ENCODE measurements at regions not wholly inside any gene's neighbourhood (a gene's known extent, or its start where the extent isn't known, plus 50 kb on each side); places are given as distances from the start of the nearest gene placed in this dataset.

- no peak overlapping the region for H4K5ac ChIP-seq (ENCODE audit: insufficient read length, low read depth, low read length)
- H2AK5ac ChIP-seq (ENCODE audit: insufficient read length, low read length) = no peak overlapping the region
- H3K56ac ChIP-seq (ENCODE audit: insufficient read length, low read depth, low read length) = no peak overlapping the region
- H3T11ph ChIP-seq (ENCODE audit: low read length) = no peak overlapping the region
- no peak for TF ChIP-seq CTCF (conservative IDR thresholded peaks at IDR 0.05)
- no peaks in the 10 kb centered on the region for H3K27me3 ChIP-seq (ENCODE audit: insufficient read depth, low read length)
- H2BK120ac ChIP-seq (ENCODE audit: low read depth, low read length, poor library complexity, severe bottlenecking) = no peak overlapping the region
- peaks cover 7 to 25% (median 8%) of the 10 kb centered on the region in 3 experiments for H3K36me3 Mint-ChIP-seq (ENCODE audit: insufficient read depth in 1 of 3, low read depth in 3 of 3)
- H3K27me3 Mint-ChIP-seq (ENCODE audit: low read depth) = peaks cover 43% of the 10 kb centered on the region
- peaks cover 10% of the 10 kb centered on the region for H3K9me3 ChIP-seq (ENCODE audit: control insufficient read depth, low read depth, low read length)
- peaks cover 13 to 19% of the 10 kb centered on the region in 2 experiments for H3K4me1 Mint-ChIP-seq
- no peaks in the 10 kb centered on the region for H3K4me1 ChIP-seq (ENCODE audit: insufficient read depth, low read length)
- no peak overlapping the region for H4K91ac ChIP-seq (ENCODE audit: insufficient read length, low read depth, low read length)
- H3K9ac ChIP-seq (ENCODE audit: extremely low read depth, insufficient read length, low read length) = no peak overlapping the region
- H3K4me3 Mint-ChIP-seq = no peak overlapping the region
- no peaks in the 10 kb centered on the region for H4K20me1 ChIP-seq (ENCODE audit: control insufficient read depth, insufficient read depth, insufficient read length)
- H3K23ac ChIP-seq (ENCODE audit: insufficient read length, low read depth, low read length) = no peak overlapping the region
- no peak overlapping the region for H2BK15ac ChIP-seq (ENCODE audit: low read depth, low read length)
- H3K4ac ChIP-seq (ENCODE audit: low read depth, low read length) = no peak overlapping the region
- H2BK12ac ChIP-seq (ENCODE audit: insufficient read length, low read depth, low read length) = no peak overlapping the region
- no peak overlapping the region for H3K27ac ChIP-seq (ENCODE audit: insufficient read length, low read depth, low read length)
- no peaks in the 10 kb centered on the region for H3K79me2 ChIP-seq (ENCODE audit: insufficient read depth, low read length)
- no peaks in the 10 kb centered on the region for H3K23me2 ChIP-seq (ENCODE audit: insufficient read length, low read depth, low read length, poor library complexity, severe bottlenecking)
- no CpG with 5 or more reads among the region's 8 CpGs for WGBS (ENCODE audit: extremely low coverage, insufficient read length, low lambda C conversion rate)
- DNase-seq = no peak
- no peak overlapping the region for H2BK5ac ChIP-seq (ENCODE audit: insufficient read length, low read length)
- no peak overlapping the region for H3K4me2 ChIP-seq (ENCODE audit: insufficient read depth, insufficient read length, low read length)
- H3K14ac ChIP-seq (ENCODE audit: insufficient read depth, low read length) = no peak overlapping the region; the same call in 1 of the 2 replicates
- no peak overlapping the region for H2AFZ ChIP-seq (ENCODE audit: low read length)
- H3K9me3 Mint-ChIP-seq = peaks cover 21 to 28% of the 10 kb centered on the region in 2 experiments
- no peak overlapping the region for H3K27ac Mint-ChIP-seq
- no peak overlapping the region for H2BK20ac ChIP-seq (ENCODE audit: low read depth, low read length, poor library complexity, severe bottlenecking)
- H4K8ac ChIP-seq (replicated peaks; ENCODE audit: insufficient read length, low read depth, low read length) = no peak overlapping the region
- H3K79me1 ChIP-seq (ENCODE audit: insufficient read depth, low read depth, low read length, poor library complexity, severe bottlenecking) = no peaks in the 10 kb centered on the region
- no peak overlapping the region for H3K18ac ChIP-seq (ENCODE audit: insufficient read length, low read depth, low read length)
Observed at GRCh38 chr11:134751031-134751585, 339.1 kb upstream of the B3GAT1 start.
